ENCODE measurements at regions not wholly inside any gene's neighbourhood (a gene's known extent, or its start where the extent isn't known, plus 50 kb on each side); places are given as distances from the start of the nearest gene placed in this dataset.
"Not testable (repeated sequence)": the region's sequence is repeated elsewhere in the genome, so short reads cannot be mapped to it uniquely, and the experiment has no call there.

DNA sequence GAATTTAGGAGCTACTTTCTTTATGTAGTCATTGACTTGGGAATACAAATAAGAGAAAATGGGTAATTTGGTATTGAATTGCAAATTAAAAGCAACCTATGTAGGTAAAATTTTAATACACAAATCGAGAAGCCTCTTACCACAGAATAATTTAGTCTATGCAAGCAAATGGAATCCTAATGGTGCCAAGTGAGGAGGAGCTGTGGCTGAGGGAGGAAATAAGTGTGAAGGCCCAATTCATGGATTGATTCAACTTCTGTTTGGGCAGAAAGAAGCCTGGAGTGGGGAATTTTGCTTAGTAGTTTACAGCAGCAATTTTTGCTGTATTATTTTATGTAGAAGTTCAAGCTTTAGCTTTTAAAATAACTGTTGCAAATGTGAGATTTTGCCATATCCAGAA lies 291.9 kb downstream of the OXSM start:
- no peak overlapping the region for H3K9ac ChIP-seq (ENCODE audit: insufficient read length, low read depth)
- DNase-seq (ENCODE audit: low read depth, low spot score), result no peak
- no peak overlapping the region for H3K4me3 ChIP-seq (ENCODE audit: insufficient read length, low read depth)
- TF ChIP-seq YY1 (IDR thresholded peaks at IDR 0.05; ENCODE audit: insufficient read depth, insufficient read length) (no peak), SUZ12 (IDR thresholded peaks at IDR 0.05; ENCODE audit: extremely low read depth, insufficient read depth, insufficient read length) (no peak), ZNF274 (IDR thresholded peaks at IDR 0.05; ENCODE audit: low read depth, low read length) (no peak)
- H3K27me3 ChIP-seq (ENCODE audit: insufficient read depth, insufficient read length), result no peaks in the 10 kb centered on the region
- H3K36me3 ChIP-seq (ENCODE audit: insufficient read depth, insufficient read length, low read length), result no peaks in the 10 kb centered on the region
- H3K4me1 ChIP-seq (ENCODE audit: insufficient read depth, insufficient read length), result no peaks in the 10 kb centered on the region
- H3K9me3 ChIP-seq (ENCODE audit: insufficient read depth, low read length), result peaks cover 5% of the 10 kb centered on the region; the same call in 1 of the 2 replicates

DNA sequence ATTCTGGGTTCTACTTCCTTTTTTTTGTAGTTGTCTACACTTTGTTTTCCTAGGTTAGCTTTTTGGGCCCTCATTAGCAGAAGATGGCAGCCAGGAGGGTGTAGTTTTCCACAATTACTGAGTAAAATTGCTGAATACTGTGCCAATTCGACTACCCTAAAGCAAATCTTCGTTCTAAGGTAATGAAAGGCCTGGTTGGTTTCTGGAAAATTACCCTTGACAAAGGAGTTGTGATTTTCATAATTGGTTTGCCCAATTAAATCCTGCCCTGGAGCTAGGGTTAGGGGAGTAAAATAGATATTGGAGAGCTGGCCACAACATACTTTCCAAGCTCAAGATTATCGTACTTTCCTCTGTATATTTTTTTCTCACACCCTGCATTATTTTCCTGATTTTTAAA lies 293.0 kb downstream of the OXSM start:
- DNase-seq (ENCODE audit: low read depth, low spot score), result no peak
- Histone ChIP-seq H3K9me3 (ENCODE audit: insufficient read depth, low read length) (peaks cover 16% of the 10 kb centered on the region), H3K4me1 (ENCODE audit: insufficient read depth, insufficient read length) (no peaks in the 10 kb centered on the region), H3K27me3 (ENCODE audit: insufficient read depth, insufficient read length) (no peaks in the 10 kb centered on the region), H3K9ac (ENCODE audit: insufficient read length, low read depth) (no peak overlapping the region), H3K36me3 (ENCODE audit: insufficient read depth, insufficient read length, low read length) (no peaks in the 10 kb centered on the region), H3K4me3 (ENCODE audit: insufficient read length, low read depth) (no peak overlapping the region)
- TF ChIP-seq SUZ12 (IDR thresholded peaks at IDR 0.05; ENCODE audit: extremely low read depth, insufficient read depth, insufficient read length) (no peak), YY1 (IDR thresholded peaks at IDR 0.05; ENCODE audit: insufficient read depth, insufficient read length) (no peak), ZNF274 (IDR thresholded peaks at IDR 0.05; ENCODE audit: low read depth, low read length) (no peak)

DNA sequence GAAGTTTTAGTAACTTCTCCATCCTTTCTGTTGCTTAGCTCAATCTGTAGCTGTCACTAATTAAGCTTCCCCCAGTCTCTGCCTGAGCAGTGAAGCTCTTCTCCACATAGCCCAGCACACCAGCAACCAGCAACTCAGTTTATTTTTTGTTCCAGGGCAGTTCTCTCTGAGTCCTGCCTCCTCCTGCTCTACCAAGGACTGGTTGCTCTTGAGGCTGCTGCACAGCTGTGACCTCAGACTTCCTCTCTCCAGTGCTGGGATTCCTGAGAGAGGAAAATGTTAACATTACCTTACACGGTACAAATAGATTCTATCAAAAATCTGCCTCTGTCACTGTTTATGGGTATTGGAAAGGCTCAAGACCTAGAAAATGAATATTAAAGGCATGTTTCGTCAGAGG lies 294.7 kb downstream of the OXSM start:
- Histone ChIP-seq H3K9ac (ENCODE audit: insufficient read length, low read depth) (no peak overlapping the region), H3K36me3 (ENCODE audit: insufficient read depth, insufficient read length, low read length) (no peaks in the 10 kb centered on the region), H3K4me3 (ENCODE audit: insufficient read length, low read depth) (no peak overlapping the region), H3K4me1 (ENCODE audit: insufficient read depth, insufficient read length) (no peaks in the 10 kb centered on the region), H3K27me3 (ENCODE audit: insufficient read depth, insufficient read length) (no peaks in the 10 kb centered on the region), H3K9me3 (ENCODE audit: insufficient read depth, low read length) (peaks cover 24% of the 10 kb centered on the region)
- DNase-seq (ENCODE audit: low read depth, low spot score), result no peak
- TF ChIP-seq SUZ12 (IDR thresholded peaks at IDR 0.05; ENCODE audit: extremely low read depth, insufficient read depth, insufficient read length), result no peak
- no peak for TF ChIP-seq YY1 (IDR thresholded peaks at IDR 0.05; ENCODE audit: insufficient read depth, insufficient read length)
- TF ChIP-seq ZNF274 (IDR thresholded peaks at IDR 0.05; ENCODE audit: low read depth, low read length), result no peak

- H3K4me1 ChIP-seq (ENCODE audit: insufficient read depth, insufficient read length), result no peaks in the 10 kb centered on the region
- no peak for DNase-seq (ENCODE audit: low read depth, low spot score)
- H3K4me3 ChIP-seq (ENCODE audit: insufficient read length, low read depth), result no peak overlapping the region
- H3K36me3 ChIP-seq (ENCODE audit: insufficient read depth, insufficient read length, low read length), result no peaks in the 10 kb centered on the region
- H3K27me3 ChIP-seq (ENCODE audit: insufficient read depth, insufficient read length), result no peaks in the 10 kb centered on the region
- H3K9me3 ChIP-seq (ENCODE audit: insufficient read depth, low read length), result peaks cover 24% of the 10 kb centered on the region
- H3K9ac ChIP-seq (ENCODE audit: insufficient read length, low read depth), result no peak overlapping the region
- TF ChIP-seq ZNF274 (IDR thresholded peaks at IDR 0.05; ENCODE audit: low read depth, low read length) (no peak), YY1 (IDR thresholded peaks at IDR 0.05; ENCODE audit: insufficient read depth, insufficient read length) (no peak), SUZ12 (IDR thresholded peaks at IDR 0.05; ENCODE audit: extremely low read depth, insufficient read depth, insufficient read length) (no peak)
Observed at GRCh38 chr3:26087751-26088150, 297.9 kb downstream of the OXSM start.

- no peaks in the 10 kb centered on the region for H3K4me1 ChIP-seq (ENCODE audit: insufficient read depth, insufficient read length)
- H3K9ac ChIP-seq (ENCODE audit: insufficient read length, low read depth), result no peak overlapping the region
- H3K4me3 ChIP-seq (ENCODE audit: insufficient read length, low read depth), result no peak overlapping the region
- no peaks in the 10 kb centered on the region for H3K27me3 ChIP-seq (ENCODE audit: insufficient read depth, insufficient read length)
- peaks cover 24% of the 10 kb centered on the region for H3K9me3 ChIP-seq (ENCODE audit: insufficient read depth, low read length)
- DNase-seq (ENCODE audit: low read depth, low spot score), result no peak
- no peaks in the 10 kb centered on the region for H3K36me3 ChIP-seq (ENCODE audit: insufficient read depth, insufficient read length, low read length)
- TF ChIP-seq ZNF274 (IDR thresholded peaks at IDR 0.05; ENCODE audit: low read depth, low read length), result no peak
- no peak for TF ChIP-seq YY1 (IDR thresholded peaks at IDR 0.05; ENCODE audit: insufficient read depth, insufficient read length)
- TF ChIP-seq SUZ12 (IDR thresholded peaks at IDR 0.05; ENCODE audit: extremely low read depth, insufficient read depth, insufficient read length), result no peak
Observed at GRCh38 chr3:26089249-26089648, 299.4 kb downstream of the OXSM start.

- TF ChIP-seq SUZ12 (IDR thresholded peaks at IDR 0.05; ENCODE audit: extremely low read depth, insufficient read depth, insufficient read length) (no peak), YY1 (IDR thresholded peaks at IDR 0.05; ENCODE audit: insufficient read depth, insufficient read length) (no peak), ZNF274 (IDR thresholded peaks at IDR 0.05; ENCODE audit: low read depth, low read length) (no peak)
- no peak overlapping the region for H3K9ac ChIP-seq (ENCODE audit: insufficient read length, low read depth)
- H3K4me1 ChIP-seq (ENCODE audit: insufficient read depth, insufficient read length), result no peaks in the 10 kb centered on the region
- H3K9me3 ChIP-seq (ENCODE audit: insufficient read depth, low read length), result peaks cover 24% of the 10 kb centered on the region
- no peak for DNase-seq (ENCODE audit: low read depth, low spot score)
- no peaks in the 10 kb centered on the region for H3K36me3 ChIP-seq (ENCODE audit: insufficient read depth, insufficient read length, low read length)
- H3K4me3 ChIP-seq (ENCODE audit: insufficient read length, low read depth), result no peak overlapping the region
- H3K27me3 ChIP-seq (ENCODE audit: insufficient read depth, insufficient read length), result no peaks in the 10 kb centered on the region
Observed at GRCh38 chr3:26090589-26090988, 300.7 kb downstream of the OXSM start.

- TF ChIP-seq YY1 (IDR thresholded peaks at IDR 0.05; ENCODE audit: insufficient read depth, insufficient read length), result no peak
- no peak for TF ChIP-seq SUZ12 (IDR thresholded peaks at IDR 0.05; ENCODE audit: extremely low read depth, insufficient read depth, insufficient read length)
- Histone ChIP-seq H3K4me3 (ENCODE audit: insufficient read length, low read depth) (no peak overlapping the region), H3K36me3 (ENCODE audit: insufficient read depth, insufficient read length, low read length) (no peaks in the 10 kb centered on the region), H3K27me3 (ENCODE audit: insufficient read depth, insufficient read length) (no peaks in the 10 kb centered on the region), H3K9ac (ENCODE audit: insufficient read length, low read depth) (no peak overlapping the region), H3K4me1 (ENCODE audit: insufficient read depth, insufficient read length) (no peaks in the 10 kb centered on the region), H3K9me3 (ENCODE audit: insufficient read depth, low read length) (peaks cover 24% of the 10 kb centered on the region)
- DNase-seq (ENCODE audit: low read depth, low spot score), result no peak
Observed at GRCh38 chr3:26091096-26091495, 301.2 kb downstream of the OXSM start.

GRCh38 chr3:26091626-26092025 lies 301.7 kb downstream of the OXSM start:
- no peak for DNase-seq (ENCODE audit: low read depth, low spot score)
- Histone ChIP-seq H3K9ac (ENCODE audit: insufficient read length, low read depth) (no peak overlapping the region), H3K27me3 (ENCODE audit: insufficient read depth, insufficient read length) (no peaks in the 10 kb centered on the region), H3K9me3 (ENCODE audit: insufficient read depth, low read length) (peaks cover 21% of the 10 kb centered on the region), H3K4me1 (ENCODE audit: insufficient read depth, insufficient read length) (no peaks in the 10 kb centered on the region), H3K4me3 (ENCODE audit: insufficient read length, low read depth) (no peak overlapping the region), H3K36me3 (ENCODE audit: insufficient read depth, insufficient read length, low read length) (no peaks in the 10 kb centered on the region)
- TF ChIP-seq SUZ12 (IDR thresholded peaks at IDR 0.05; ENCODE audit: extremely low read depth, insufficient read depth, insufficient read length) (no peak), ZNF274 (IDR thresholded peaks at IDR 0.05; ENCODE audit: low read depth, low read length) (no peak), YY1 (IDR thresholded peaks at IDR 0.05; ENCODE audit: insufficient read depth, insufficient read length) (no peak)

GRCh38 chr3:26097111-26097510 lies 307.2 kb downstream of the OXSM start:
- DNase-seq (ENCODE audit: low read depth, low spot score); H3K36me3 ChIP-seq (ENCODE audit: insufficient read depth, insufficient read length, low read length); H3K9ac ChIP-seq (ENCODE audit: insufficient read length, low read depth); H3K4me3 ChIP-seq (ENCODE audit: insufficient read length, low read depth); H3K9me3 ChIP-seq (ENCODE audit: insufficient read depth, low read length); H3K27me3 ChIP-seq (ENCODE audit: insufficient read depth, insufficient read length); H3K4me1 ChIP-seq (ENCODE audit: insufficient read depth, insufficient read length): not testable (repeated sequence)

Data from NT2/D1 (cell line).